Fibroblast of gingiva (primary cell): ENCODE measurements at regions not wholly inside any gene's neighbourhood (a gene's known extent, or its start where the extent isn't known, plus 50 kb on each side); places are given as distances from the start of the nearest gene placed in this dataset.
A peak's percentile ranks its signal among the peaks of the same experiment; 100 is the strongest.
"Not testable (repeated sequence)": the region's sequence is repeated elsewhere in the genome, so short reads cannot be mapped to it uniquely, and the experiment has no call there.

Experiments used
- DNase-seq: peaks from one replicate; pipeline ENCODE4 v3.0.0-alpha.2; 2011; ENCODE audit warnings: low read depth

- not testable (repeated sequence) for DNase-seq
Observed at GRCh38 chr7:35853194-35853593, 52.3 kb downstream of the SEPTIN7 start.

GRCh38 chr7:35854311-35854710 is 53.5 kb downstream of the SEPTIN7 start:
- no peak for DNase-seq

- DNase-seq, result no peak
Observed at GRCh38 chr7:35856175-35856574, 55.3 kb downstream of the SEPTIN7 start.

GRCh38 chr7:35860664-35861063 is 59.8 kb downstream of the SEPTIN7 start:
- DNase-seq, result no peak

GRCh38 chr7:35865287-35865686 is 64.4 kb downstream of the SEPTIN7 start:
- no peak for DNase-seq

- no peak for DNase-seq
Observed at GRCh38 chr7:35866186-35866585, 65.3 kb downstream of the SEPTIN7 start.

- DNase-seq, result peak; percentile 45
Observed at GRCh38 chr7:35869117-35869516, 68.3 kb downstream of the SEPTIN7 start.

- peak; percentile 8 for DNase-seq
Observed at GRCh38 chr7:35869810-35870209, 69.0 kb downstream of the SEPTIN7 start.

GRCh38 chr7:35871856-35872255 is 71.0 kb downstream of the SEPTIN7 start:
- no peak for DNase-seq

- DNase-seq, result peak; percentile 4
Observed at GRCh38 chr7:35874886-35875285, 74.0 kb downstream of the SEPTIN7 start.

GRCh38 chr7:35875292-35875691 is 74.4 kb downstream of the SEPTIN7 start:
- peak; percentile 30 for DNase-seq

GRCh38 chr7:35878351-35878750 is 77.5 kb downstream of the SEPTIN7 start:
- DNase-seq, result no peak

GRCh38 chr7:35887430-35887829 is 86.6 kb downstream of the SEPTIN7 start:
- DNase-seq, result not testable (repeated sequence)

GRCh38 chr7:35889001-35889400 is 88.1 kb downstream of the SEPTIN7 start:
- no peak for DNase-seq

GRCh38 chr7:35889870-35890269 is 89.0 kb downstream of the SEPTIN7 start:
- no peak for DNase-seq

GRCh38 chr7:35891004-35891830 is 90.4 kb downstream of the SEPTIN7 start:
- DNase-seq, result no peak

GRCh38 chr7:35893649-35894048 is 92.8 kb downstream of the SEPTIN7 start:
- DNase-seq, result no peak

- peak; percentile 23 for DNase-seq
Observed at GRCh38 chr7:35894721-35895120, 93.9 kb downstream of the SEPTIN7 start.

- no peak for DNase-seq
Observed at GRCh38 chr7:35900651-35901050, 99.8 kb downstream of the SEPTIN7 start.

- peak; percentile 4 for DNase-seq
Observed at GRCh38 chr7:35905555-35905954, 104.7 kb downstream of the SEPTIN7 start.

GRCh38 chr7:35906191-35906908 is 105.5 kb downstream of the SEPTIN7 start:
- DNase-seq, result peak; percentile 71

GRCh38 chr7:35908331-35909216 is 107.7 kb downstream of the SEPTIN7 start:
- no peak for DNase-seq
